ENCODE measurements at regions not wholly inside any gene's neighbourhood (a gene's known extent, or its start where the extent isn't known, plus 50 kb on each side); places are given as distances from the start of the nearest gene placed in this dataset.
"Not testable (repeated sequence)": the region's sequence is repeated elsewhere in the genome, so short reads cannot be mapped to it uniquely, and the experiment has no call there.

DNA sequence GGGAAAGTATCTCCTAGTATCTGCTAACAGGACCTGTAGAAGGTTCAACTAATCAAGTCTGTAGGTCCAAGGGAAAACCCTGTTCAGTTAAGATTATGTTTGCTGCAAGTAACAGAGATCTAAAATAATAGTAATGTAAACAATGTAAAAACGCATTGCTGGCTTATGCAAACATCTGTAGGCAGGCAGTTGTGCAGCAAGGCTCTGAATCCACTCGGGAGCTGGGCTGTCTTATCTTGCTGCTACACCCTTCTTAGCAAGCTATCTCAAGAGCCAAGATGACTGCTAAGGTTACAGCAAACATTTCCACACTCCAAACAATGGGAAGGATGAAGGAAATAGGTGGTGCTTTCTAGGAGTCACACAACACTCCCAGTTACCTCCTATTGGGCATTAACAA is 397.3 kb upstream of the NRSN1 start:
- no peaks in the 10 kb centered on the region for H3K4me1 ChIP-seq (replicated peaks)
- H3K36me3 ChIP-seq = no peaks in the 10 kb centered on the region
- no peak for DNase-seq (ENCODE audit: low read depth in 1 of 2, low spot score in 2 of 2)

GRCh38 chr6:23731609-23732008 is 394.4 kb upstream of the NRSN1 start:
- no peaks in the 10 kb centered on the region for H3K4me1 ChIP-seq (replicated peaks)
- no peak for DNase-seq (ENCODE audit: low read depth in 1 of 2, low spot score in 2 of 2)
- no peaks in the 10 kb centered on the region for H3K27me3 ChIP-seq (replicated peaks)
- no peak overlapping the region for H3K27ac ChIP-seq
- peaks cover 10% of the 10 kb centered on the region for H3K9me3 ChIP-seq (replicated peaks)
- H3K4me3 ChIP-seq = no peak overlapping the region
- H3K36me3 ChIP-seq = no peaks in the 10 kb centered on the region

More for the DNA sequence above, 397.3 kb upstream of the NRSN1 start:
- H3K27me3 ChIP-seq (replicated peaks) = no peaks in the 10 kb centered on the region
- H3K9me3 ChIP-seq (replicated peaks) = peaks cover 10% of the 10 kb centered on the region
- H3K27ac ChIP-seq = no peak overlapping the region
- H3K4me3 ChIP-seq = no peak overlapping the region

DNA sequence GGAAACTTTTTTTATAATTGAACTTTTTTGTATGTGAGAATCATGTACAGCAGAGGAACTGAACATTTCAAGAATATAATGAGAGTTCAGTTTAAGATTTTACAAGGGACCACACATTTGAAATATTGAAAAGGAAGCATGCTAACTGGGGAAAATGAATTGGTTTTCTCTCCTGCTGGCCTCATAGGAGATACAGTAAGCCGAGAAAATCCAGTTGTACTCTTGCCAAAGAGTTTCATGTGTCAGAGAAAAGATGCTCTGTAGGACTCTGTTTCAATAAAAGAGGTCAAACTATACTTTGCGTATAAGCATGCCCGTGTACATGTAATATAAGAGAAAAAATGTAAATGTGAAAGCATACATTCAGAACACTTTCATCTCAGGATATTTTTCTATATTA is 393.5 kb upstream of the NRSN1 start:
- H3K27me3 ChIP-seq (replicated peaks) = no peaks in the 10 kb centered on the region
- H3K9me3 ChIP-seq (replicated peaks) = peaks cover 13% of the 10 kb centered on the region
- no peaks in the 10 kb centered on the region for H3K4me1 ChIP-seq (replicated peaks)
- no peak overlapping the region for H3K4me3 ChIP-seq
- H3K27ac ChIP-seq = no peak overlapping the region
- DNase-seq (ENCODE audit: low read depth in 1 of 2, low spot score in 2 of 2) = no peak
- no peaks in the 10 kb centered on the region for H3K36me3 ChIP-seq

- H3K27me3 ChIP-seq (replicated peaks) = no peaks in the 10 kb centered on the region
- DNase-seq (ENCODE audit: low read depth in 1 of 2, low spot score in 2 of 2) = no peak
- no peaks in the 10 kb centered on the region for H3K36me3 ChIP-seq
- no peaks in the 10 kb centered on the region for H3K4me1 ChIP-seq (replicated peaks)
- peaks cover 12% of the 10 kb centered on the region for H3K9me3 ChIP-seq (replicated peaks)
- H3K27ac ChIP-seq = no peak overlapping the region
- no peak overlapping the region for H3K4me3 ChIP-seq
Measured at GRCh38 chr6:23735151-23735550, 390.9 kb upstream of the NRSN1 start.

DNA sequence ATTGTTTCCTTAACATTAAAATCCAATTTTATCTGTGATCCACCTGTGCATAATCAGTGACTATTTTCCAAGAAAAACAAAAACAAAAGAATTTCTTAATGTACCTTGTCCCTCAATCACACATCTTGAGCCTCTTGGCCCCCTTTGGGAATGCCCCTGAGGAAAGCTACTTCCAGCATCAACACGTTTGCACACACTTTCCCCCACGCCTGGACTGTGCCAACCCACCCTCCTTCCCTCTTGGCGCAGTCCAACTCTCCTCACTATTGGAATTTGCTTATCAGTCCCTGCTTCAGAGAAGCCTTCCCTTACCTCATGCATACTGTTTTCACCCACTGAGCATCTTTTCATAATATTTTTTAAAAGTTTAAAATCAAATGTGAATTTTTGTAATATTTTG is 389.4 kb upstream of the NRSN1 start:
- peaks cover 4% of the 10 kb centered on the region for H3K9me3 ChIP-seq (replicated peaks)
- H3K36me3 ChIP-seq = no peaks in the 10 kb centered on the region
- no peak overlapping the region for H3K27ac ChIP-seq
- no peak overlapping the region for H3K4me3 ChIP-seq
- no peaks in the 10 kb centered on the region for H3K4me1 ChIP-seq (replicated peaks)
- H3K27me3 ChIP-seq (replicated peaks) = no peaks in the 10 kb centered on the region
- DNase-seq (ENCODE audit: low read depth in 1 of 2, low spot score in 2 of 2) = no peak

- no peak for DNase-seq (ENCODE audit: low read depth in 1 of 2, low spot score in 2 of 2)
- no peaks in the 10 kb centered on the region for H3K36me3 ChIP-seq
- H3K4me1 ChIP-seq (replicated peaks) = no peaks in the 10 kb centered on the region
- no peak overlapping the region for H3K27ac ChIP-seq
- no peak overlapping the region for H3K4me3 ChIP-seq
- no peaks in the 10 kb centered on the region for H3K27me3 ChIP-seq (replicated peaks)
- peaks cover 4% of the 10 kb centered on the region; the same call in 1 of the 2 replicates for H3K9me3 ChIP-seq (replicated peaks)
Measured at GRCh38 chr6:23747239-23747638, 378.8 kb upstream of the NRSN1 start.

- DNase-seq (ENCODE audit: low read depth in 1 of 2, low spot score in 2 of 2) = no peak
- no peaks in the 10 kb centered on the region for H3K27me3 ChIP-seq (replicated peaks)
- H3K27ac ChIP-seq = no peak overlapping the region
- H3K9me3 ChIP-seq (replicated peaks) = no peaks in the 10 kb centered on the region; the same call in 1 of the 2 replicates
- H3K4me3 ChIP-seq = no peak overlapping the region
- no peaks in the 10 kb centered on the region for H3K4me1 ChIP-seq (replicated peaks)
- no peaks in the 10 kb centered on the region for H3K36me3 ChIP-seq
Measured at GRCh38 chr6:23752414-23752813, 373.6 kb upstream of the NRSN1 start.

GRCh38 chr6:23754197-23754596 is 371.8 kb upstream of the NRSN1 start:
- Histone ChIP-seq H3K4me1 (replicated peaks) (no peaks in the 10 kb centered on the region), H3K27ac (no peak overlapping the region), H3K9me3 (replicated peaks) (no peaks in the 10 kb centered on the region; the same call in 1 of the 2 replicates), H3K4me3 (no peak overlapping the region), H3K36me3 (no peaks in the 10 kb centered on the region), H3K27me3 (replicated peaks) (no peaks in the 10 kb centered on the region)
- DNase-seq (ENCODE audit: low read depth in 1 of 2, low spot score in 2 of 2) = no peak

GRCh38 chr6:23775127-23775526 is 350.9 kb upstream of the NRSN1 start:
- Histone ChIP-seq H3K9me3 (replicated peaks) (no peaks in the 10 kb centered on the region), H3K4me1 (replicated peaks) (peaks cover 11% of the 10 kb centered on the region), H3K36me3 (no peaks in the 10 kb centered on the region), H3K27ac (no peak overlapping the region), H3K4me3 (no peak overlapping the region), H3K27me3 (replicated peaks) (no peaks in the 10 kb centered on the region)
- peak in 1 of 2 experiments; percentile 18 for DNase-seq (ENCODE audit: low read depth in 1 of 2, low spot score in 2 of 2)

DNA sequence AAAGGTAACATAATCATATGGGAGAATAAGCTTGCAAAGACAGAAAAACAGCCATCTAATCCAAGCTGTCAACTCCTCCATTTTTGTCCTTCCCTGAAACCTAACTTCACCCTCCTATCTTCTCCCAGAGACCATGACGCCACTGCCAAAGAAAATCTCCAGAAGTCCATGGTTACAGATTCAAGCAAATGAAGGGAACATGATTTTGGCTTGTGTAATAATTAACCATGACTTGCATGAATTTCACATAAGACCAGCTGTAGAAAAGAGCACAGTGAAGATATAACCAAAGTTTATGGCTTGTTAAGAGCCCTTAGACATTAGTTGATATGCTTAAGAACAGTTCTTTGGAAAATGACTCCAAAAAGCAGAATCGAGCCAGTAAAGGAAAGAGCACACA is 342.1 kb upstream of the NRSN1 start:
- no peaks in the 10 kb centered on the region for H3K36me3 ChIP-seq
- no peak overlapping the region for H3K27ac ChIP-seq
- no peak for DNase-seq (ENCODE audit: low read depth in 1 of 2, low spot score in 2 of 2)
- no peaks in the 10 kb centered on the region for H3K9me3 ChIP-seq (replicated peaks)
- peaks cover 4% of the 10 kb centered on the region; the same call in 1 of the 2 replicates for H3K4me1 ChIP-seq (replicated peaks)
- H3K4me3 ChIP-seq = no peak overlapping the region
- no peaks in the 10 kb centered on the region for H3K27me3 ChIP-seq (replicated peaks)

DNA sequence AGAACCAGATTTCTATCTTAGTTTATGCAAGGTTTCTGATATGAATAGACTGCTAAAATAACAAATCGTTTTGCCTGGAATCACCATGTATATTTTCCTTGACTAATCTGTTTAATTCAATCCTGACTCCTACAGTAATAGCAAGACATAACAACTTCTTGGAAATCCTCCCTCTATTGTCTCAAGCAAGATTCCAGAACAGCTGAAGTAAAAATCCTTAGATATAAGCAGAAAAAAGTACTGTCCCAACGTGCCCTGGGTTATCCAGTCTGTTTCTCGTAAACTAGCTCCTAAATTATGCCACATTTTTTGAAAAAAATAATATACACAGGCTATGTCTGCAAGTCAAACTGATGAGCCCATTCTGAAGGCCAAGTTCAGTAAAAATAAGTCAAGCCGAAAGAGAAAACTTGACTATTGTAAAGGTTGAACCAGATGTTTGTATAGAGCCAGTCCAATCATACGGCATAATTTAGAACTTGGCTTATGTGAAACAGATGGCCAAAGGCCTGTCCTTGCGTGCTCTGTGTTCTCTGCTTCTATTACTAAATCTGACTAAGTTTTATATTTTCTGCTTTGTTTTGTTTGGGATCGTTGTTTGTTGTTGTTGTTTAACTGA is 341.6 kb upstream of the NRSN1 start:
- Histone ChIP-seq H3K27me3 (replicated peaks) (no peaks in the 10 kb centered on the region), H3K36me3 (no peaks in the 10 kb centered on the region), H3K9me3 (replicated peaks) (no peaks in the 10 kb centered on the region), H3K4me1 (replicated peaks) (peaks cover 4% of the 10 kb centered on the region; the same call in 1 of the 2 replicates), H3K4me3 (no peak overlapping the region), H3K27ac (no peak overlapping the region; the same call in 1 of the 2 replicates)
- peak in 1 of 2 experiments; percentile 50 for DNase-seq (ENCODE audit: low read depth in 1 of 2, low spot score in 2 of 2)

DNA sequence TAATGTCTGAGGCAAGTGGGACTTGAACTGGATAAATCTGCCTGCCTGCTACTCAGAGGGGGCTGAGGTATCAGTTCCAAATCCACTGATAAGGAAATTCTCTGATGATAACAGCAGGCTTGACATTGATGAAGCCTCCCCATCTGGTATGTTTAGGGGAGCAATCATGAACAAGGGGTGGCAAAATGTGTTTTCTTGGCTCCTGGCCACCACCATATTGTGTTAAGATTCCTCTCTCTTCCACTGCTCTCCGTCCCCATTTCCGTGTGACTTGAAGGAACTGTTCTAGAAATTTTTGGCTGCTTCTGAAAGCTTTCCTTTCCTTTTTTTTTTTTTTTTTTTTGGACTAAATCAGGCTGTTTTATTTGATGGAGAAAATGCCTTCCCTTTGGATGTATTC is 335.3 kb upstream of the NRSN1 start:
- Histone ChIP-seq H3K4me3 (no peak overlapping the region), H3K27me3 (replicated peaks) (no peaks in the 10 kb centered on the region), H3K9me3 (replicated peaks) (no peaks in the 10 kb centered on the region), H3K4me1 (replicated peaks) (no peaks in the 10 kb centered on the region; the same call in 1 of the 2 replicates), H3K27ac (no peak overlapping the region), H3K36me3 (no peaks in the 10 kb centered on the region)
- DNase-seq (ENCODE audit: low read depth in 1 of 2, low spot score in 2 of 2) = no peak

GRCh38 chr6:23797041-23797440 is 329.0 kb upstream of the NRSN1 start:
- no peaks in the 10 kb centered on the region for H3K9me3 ChIP-seq (replicated peaks)
- H3K27ac ChIP-seq = no peak overlapping the region
- no peak for DNase-seq (ENCODE audit: low read depth in 1 of 2, low spot score in 2 of 2)
- H3K36me3 ChIP-seq = no peaks in the 10 kb centered on the region
- no peaks in the 10 kb centered on the region for H3K4me1 ChIP-seq (replicated peaks)
- H3K4me3 ChIP-seq = no peak overlapping the region
- no peaks in the 10 kb centered on the region for H3K27me3 ChIP-seq (replicated peaks)

DNA sequence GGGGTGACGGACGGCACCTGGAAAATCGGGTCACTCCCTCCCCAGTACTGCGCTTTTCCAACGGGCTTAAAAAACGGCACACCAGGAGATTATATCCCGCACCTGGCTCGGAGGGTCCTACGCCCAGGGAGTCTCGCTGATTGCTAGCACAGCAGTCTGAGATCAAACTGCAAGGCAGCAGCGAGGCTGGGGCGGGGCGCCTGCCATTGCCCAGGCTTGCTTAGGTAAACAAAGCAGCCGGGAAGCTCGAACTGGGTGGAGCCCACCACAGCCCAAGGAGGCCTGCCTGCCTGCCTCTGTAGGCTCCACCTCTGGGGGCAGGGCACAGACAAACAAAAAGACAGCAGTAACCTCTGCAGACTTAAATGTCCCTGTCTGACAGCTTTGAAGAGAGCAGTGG is 321.7 kb upstream of the NRSN1 start:
- H3K4me1 ChIP-seq (replicated peaks); H3K9me3 ChIP-seq (replicated peaks); H3K27ac ChIP-seq; H3K36me3 ChIP-seq; H3K27me3 ChIP-seq (replicated peaks); H3K4me3 ChIP-seq; DNase-seq (ENCODE audit: low read depth in 1 of 2, low spot score in 2 of 2): not testable (repeated sequence)

- not testable (repeated sequence) for H3K4me3 ChIP-seq; H3K27ac ChIP-seq; H3K36me3 ChIP-seq; H3K27me3 ChIP-seq (replicated peaks); DNase-seq (ENCODE audit: low read depth in 1 of 2, low spot score in 2 of 2); H3K9me3 ChIP-seq (replicated peaks); H3K4me1 ChIP-seq (replicated peaks)
Measured at GRCh38 chr6:23821141-23821540, 304.9 kb upstream of the NRSN1 start.

All from SJSA1 (cell line).